CD8-positive, alpha-beta memory T cell (primary cell): ENCODE measurements at regions not wholly inside any gene's neighbourhood (a gene's known extent, or its start where the extent isn't known, plus 50 kb on each side); places are given as distances from the start of the nearest gene placed in this dataset.

Experiments
- CTCF ChIA-PET: fragments of 350-600 bp; sonication (Branson Sonifier 250); formaldehyde crosslinking; loops from one replicate; lab custom pipeline; 2021; ENCODE audit warnings: antibody characterized with exemption; lab: Charles Lee
- POLR2A ChIA-PET: fragments of 350-600 bp; sonication (Branson Sonifier 250); formaldehyde crosslinking; loops from one replicate; lab custom pipeline; 2021; ENCODE audit warnings: antibody characterized with exemption; lab: Charles Lee
- DNase-seq, 5 donors: peaks; one replicate each; pipeline versions ENCODE4 v3.0.0 to v3.0.0-alpha.2; 2020 to 2022; ENCODE audit warnings: mixed read lengths in 1 of 5
- H3K27ac ChIP-seq: one replicate; pipeline ENCODE4 v1.7.0; 2013; ENCODE audit warnings: low read depth, mild to moderate bottlenecking, low read length, moderate library complexity
- H3K27me3 ChIP-seq: 2 replicates; pipeline ENCODE4 v1.7.0; 2013; ENCODE audit warnings: low read length, mild to moderate bottlenecking; ENCODE audit not compliant: insufficient read depth, poor library complexity, severe bottlenecking
- H3K36me3 ChIP-seq: 2 replicates; pipeline ENCODE4 v1.7.0; 2013; ENCODE audit warnings: mild to moderate bottlenecking, low read length, moderate library complexity; ENCODE audit not compliant: insufficient read depth
- H3K4me1 ChIP-seq: 2 replicates; pipeline ENCODE4 v1.7.0; 2013; ENCODE audit warnings: mild to moderate bottlenecking, low read length, moderate library complexity; ENCODE audit not compliant: insufficient read depth
- H3K4me3 ChIP-seq: 2 replicates; pipeline ENCODE4 v1.7.0; 2013; ENCODE audit warnings: mild to moderate bottlenecking, low read length
- H3K9me3 ChIP-seq: 2 replicates; pipeline ENCODE4 v1.7.0; 2013; ENCODE audit warnings: mild to moderate bottlenecking, low read length
- H3K27ac Mint-ChIP-seq, 8 donors: one replicate each; pipeline ENCODE4 v1.8.0; 2020 to 2021; ENCODE audit warnings: mixed read lengths in 8 of 8, mild to moderate bottlenecking in 6 of 8, inconsistent platforms in 3 of 8, moderate library complexity in 3 of 8
- H3K27me3 Mint-ChIP-seq, 2 donors: one replicate each; pipeline ENCODE4 v1.8.0; 2020 to 2021; ENCODE audit warnings: mixed read lengths in 2 of 2, mild to moderate bottlenecking in 1 of 2, moderate library complexity in 1 of 2
- H3K36me3 Mint-ChIP-seq, 3 donors: one replicate each; pipeline ENCODE4 v1.8.0; 2020 to 2021; ENCODE audit warnings: mixed read lengths in 3 of 3, inconsistent platforms in 1 of 3, mild to moderate bottlenecking in 1 of 3
- H3K4me1 Mint-ChIP-seq, 3 donors: one replicate each; pipeline ENCODE4 v1.8.0; 2020 to 2021; ENCODE audit warnings: mixed read lengths in 3 of 3, inconsistent platforms in 1 of 3, mild to moderate bottlenecking in 1 of 3
- H3K4me3 Mint-ChIP-seq, 7 donors: one replicate each; pipeline ENCODE4 v1.8.0; 2020 to 2021; ENCODE audit warnings: mixed read lengths in 7 of 7, mild to moderate bottlenecking in 6 of 7, moderate library complexity in 4 of 7, inconsistent platforms in 2 of 7
- H3K9me3 Mint-ChIP-seq, 5 donors: one replicate each; pipeline ENCODE4 v1.8.0; 2020 to 2022; ENCODE audit warnings: mixed read lengths in 5 of 5, mild to moderate bottlenecking in 3 of 5, moderate library complexity in 2 of 5, inconsistent platforms in 1 of 5

- Histone ChIP-seq H3K4me1 (no peaks in the 10 kb centered on the region), H3K4me3 (no peak overlapping the region), H3K36me3 (no peaks in the 10 kb centered on the region), H3K9me3 (no peaks in the 10 kb centered on the region), H3K27me3 (no peaks in the 10 kb centered on the region), H3K27ac (no peak overlapping the region)
- no peaks in the 10 kb centered on the region for H3K27me3 Mint-ChIP-seq
- H3K36me3 Mint-ChIP-seq, result no peaks in the 10 kb centered on the region
- CTCF ChIA-PET, result no interaction called here
- no peak for DNase-seq
- H3K4me3 Mint-ChIP-seq, result no peak overlapping the region
- peaks cover 4 to 37% (median 8%) of the 10 kb centered on the region in 5 donors for H3K9me3 Mint-ChIP-seq
- POLR2A ChIA-PET, result no interaction called here
- no peaks in the 10 kb centered on the region for H3K4me1 Mint-ChIP-seq
- H3K27ac Mint-ChIP-seq, result no peak overlapping the region
Observed at GRCh38 chr14:83416476-83416875, 1882.8 kb upstream of the SEL1L start.

- Mint-ChIP-seq H3K4me1 (no peaks in the 10 kb centered on the region), H3K27me3 (no peaks in the 10 kb centered on the region), H3K4me3 (no peak overlapping the region), H3K27ac (no peak overlapping the region), H3K9me3 (peaks cover 0 to 36% (median 3%) of the 10 kb centered on the region in 5 donors), H3K36me3 (no peaks in the 10 kb centered on the region)
- H3K36me3 ChIP-seq, result no peaks in the 10 kb centered on the region
- no peak overlapping the region for H3K4me3 ChIP-seq
- H3K27ac ChIP-seq, result no peak overlapping the region
- ChIA-PET CTCF (no interaction called here), POLR2A (no interaction called here)
- no peaks in the 10 kb centered on the region for H3K4me1 ChIP-seq
- DNase-seq, result no peak
- no peaks in the 10 kb centered on the region for H3K9me3 ChIP-seq
- H3K27me3 ChIP-seq, result no peaks in the 10 kb centered on the region
Observed at GRCh38 chr14:83419420-83419819, 1885.8 kb upstream of the SEL1L start.

DNA sequence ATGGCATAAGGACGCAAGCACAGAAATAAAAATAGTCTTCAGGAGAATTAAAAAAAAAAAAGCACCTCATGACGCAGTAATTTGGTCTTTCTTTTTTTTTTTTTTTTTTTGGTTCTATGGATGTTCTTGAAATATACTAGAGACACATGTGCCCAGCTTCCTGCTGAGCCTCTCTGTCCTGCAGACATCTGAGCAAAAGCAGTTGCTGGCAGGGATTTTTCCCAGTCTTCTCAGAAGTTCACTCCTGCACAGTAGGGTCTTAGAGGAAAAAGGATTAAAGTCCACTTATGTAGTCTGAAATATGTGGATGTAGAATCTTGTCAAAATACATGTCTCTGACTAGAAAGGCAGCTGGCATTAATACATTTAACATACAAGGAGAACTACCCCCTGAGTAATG is 1888.1 kb upstream of the SEL1L start:
- H3K4me1 ChIP-seq, result no peaks in the 10 kb centered on the region
- POLR2A ChIA-PET, result no interaction called here
- H3K4me1 Mint-ChIP-seq, result no peaks in the 10 kb centered on the region
- no peaks in the 10 kb centered on the region for H3K27me3 Mint-ChIP-seq
- no peak overlapping the region for H3K4me3 Mint-ChIP-seq
- no peak for DNase-seq
- CTCF ChIA-PET, result no interaction called here
- H3K9me3 Mint-ChIP-seq, result peaks cover 5 to 39% (median 6%) of the 10 kb centered on the region in 5 donors
- no peaks in the 10 kb centered on the region for H3K36me3 Mint-ChIP-seq
- no peaks in the 10 kb centered on the region for H3K27me3 ChIP-seq
- no peak overlapping the region for H3K4me3 ChIP-seq
- no peak overlapping the region for H3K27ac Mint-ChIP-seq
- H3K36me3 ChIP-seq, result no peaks in the 10 kb centered on the region
- no peaks in the 10 kb centered on the region for H3K9me3 ChIP-seq
- H3K27ac ChIP-seq, result no peak overlapping the region

- H3K9me3 ChIP-seq, result no peaks in the 10 kb centered on the region
- no peaks in the 10 kb centered on the region for H3K36me3 ChIP-seq
- H3K9me3 Mint-ChIP-seq, result peaks cover 11 to 48% (median 20%) of the 10 kb centered on the region in 5 donors
- no peaks in the 10 kb centered on the region for H3K4me1 ChIP-seq
- no peaks in the 10 kb centered on the region for H3K36me3 Mint-ChIP-seq
- H3K27me3 Mint-ChIP-seq, result no peaks in the 10 kb centered on the region
- CTCF ChIA-PET, result no interaction called here
- H3K27ac Mint-ChIP-seq, result no peak overlapping the region
- H3K4me3 ChIP-seq, result no peak overlapping the region
- POLR2A ChIA-PET, result no interaction called here
- no peak for DNase-seq
- H3K27ac ChIP-seq, result no peak overlapping the region
- no peaks in the 10 kb centered on the region for H3K27me3 ChIP-seq
- H3K4me1 Mint-ChIP-seq, result no peaks in the 10 kb centered on the region
- H3K4me3 Mint-ChIP-seq, result no peak overlapping the region
Observed at GRCh38 chr14:83425138-83425537, 1891.5 kb upstream of the SEL1L start.

GRCh38 chr14:83425706-83426105 is 1892.1 kb upstream of the SEL1L start:
- Histone ChIP-seq H3K4me3 (no peak overlapping the region), H3K27me3 (no peaks in the 10 kb centered on the region), H3K4me1 (no peaks in the 10 kb centered on the region), H3K27ac (no peak overlapping the region), H3K36me3 (no peaks in the 10 kb centered on the region), H3K9me3 (no peaks in the 10 kb centered on the region)
- Mint-ChIP-seq H3K4me3 (no peak overlapping the region), H3K27ac (no peak overlapping the region), H3K27me3 (no peaks in the 10 kb centered on the region), H3K9me3 (peaks cover 9 to 48% (median 20%) of the 10 kb centered on the region in 5 donors), H3K4me1 (no peaks in the 10 kb centered on the region), H3K36me3 (no peaks in the 10 kb centered on the region)
- CTCF ChIA-PET, result no interaction called here
- POLR2A ChIA-PET, result no interaction called here
- no peak for DNase-seq

- no peak for DNase-seq
- Mint-ChIP-seq H3K27me3 (no peaks in the 10 kb centered on the region), H3K36me3 (no peaks in the 10 kb centered on the region), H3K9me3 (peaks cover 7 to 42% (median 20%) of the 10 kb centered on the region in 5 donors), H3K4me1 (no peaks in the 10 kb centered on the region), H3K4me3 (no peak overlapping the region), H3K27ac (no peak overlapping the region)
- ChIA-PET CTCF (no interaction called here), POLR2A (no interaction called here)
- H3K36me3 ChIP-seq, result no peaks in the 10 kb centered on the region
- H3K9me3 ChIP-seq, result no peaks in the 10 kb centered on the region
- no peaks in the 10 kb centered on the region for H3K27me3 ChIP-seq
- H3K27ac ChIP-seq, result no peak overlapping the region
- H3K4me3 ChIP-seq, result no peak overlapping the region
- no peaks in the 10 kb centered on the region for H3K4me1 ChIP-seq
Observed at GRCh38 chr14:83433618-83434017, 1900.0 kb upstream of the SEL1L start.

GRCh38 chr14:83441801-83442200 is 1908.1 kb upstream of the SEL1L start:
- H3K4me3 Mint-ChIP-seq, result no peak overlapping the region
- peaks cover 4 to 49% (median 13%) of the 10 kb centered on the region in 5 donors for H3K9me3 Mint-ChIP-seq
- Histone ChIP-seq H3K36me3 (no peaks in the 10 kb centered on the region), H3K4me1 (no peaks in the 10 kb centered on the region), H3K27ac (no peak overlapping the region), H3K9me3 (no peaks in the 10 kb centered on the region), H3K4me3 (no peak overlapping the region), H3K27me3 (no peaks in the 10 kb centered on the region)
- peaks cover 0 to 1% (median 0%) of the 10 kb centered on the region in 3 donors for H3K36me3 Mint-ChIP-seq
- POLR2A ChIA-PET, result no interaction called here
- no peaks in the 10 kb centered on the region for H3K4me1 Mint-ChIP-seq
- no peak for DNase-seq
- CTCF ChIA-PET, result no interaction called here
- no peaks in the 10 kb centered on the region for H3K27me3 Mint-ChIP-seq
- no peak overlapping the region for H3K27ac Mint-ChIP-seq

DNA sequence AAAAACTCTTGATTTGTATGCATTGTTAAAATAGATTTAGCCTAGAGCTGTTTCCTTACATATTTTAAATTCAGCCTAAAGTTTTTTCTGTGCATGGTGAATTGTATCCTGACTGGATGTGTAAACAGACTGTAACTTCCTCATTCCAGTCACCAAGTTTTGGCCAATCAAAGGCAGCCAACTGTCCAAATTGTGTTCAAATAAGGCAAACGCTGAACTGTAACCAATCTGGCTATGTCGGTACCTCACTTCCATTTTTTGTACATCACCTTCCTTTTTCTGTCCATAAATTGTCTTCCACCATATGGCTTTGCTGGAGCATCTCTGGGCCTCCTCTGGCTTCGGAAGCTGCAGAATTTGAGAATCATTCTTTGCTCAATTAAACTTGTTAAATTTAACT is 1921.9 kb upstream of the SEL1L start:
- no peaks in the 10 kb centered on the region for H3K36me3 ChIP-seq
- no peak overlapping the region for H3K4me3 ChIP-seq
- Mint-ChIP-seq H3K4me1 (no peaks in the 10 kb centered on the region), H3K27ac (no peak overlapping the region), H3K4me3 (no peak overlapping the region), H3K27me3 (no peaks in the 10 kb centered on the region), H3K9me3 (peaks cover 5 to 47% (median 25%) of the 10 kb centered on the region in 5 donors), H3K36me3 (peaks cover 0 to 2% (median 0%) of the 10 kb centered on the region in 3 donors)
- H3K27ac ChIP-seq, result no peak overlapping the region
- no peaks in the 10 kb centered on the region for H3K4me1 ChIP-seq
- ChIA-PET POLR2A (no interaction called here), CTCF (no interaction called here)
- no peaks in the 10 kb centered on the region for H3K27me3 ChIP-seq
- no peak for DNase-seq
- H3K9me3 ChIP-seq, result no peaks in the 10 kb centered on the region

GRCh38 chr14:83461521-83461920 is 1927.9 kb upstream of the SEL1L start:
- Histone ChIP-seq H3K4me3 (no peak overlapping the region), H3K27me3 (no peaks in the 10 kb centered on the region), H3K9me3 (no peaks in the 10 kb centered on the region), H3K27ac (no peak overlapping the region), H3K36me3 (no peaks in the 10 kb centered on the region), H3K4me1 (no peaks in the 10 kb centered on the region)
- peaks cover 10 to 34% (median 27%) of the 10 kb centered on the region in 5 donors for H3K9me3 Mint-ChIP-seq
- H3K36me3 Mint-ChIP-seq, result peaks cover 0 to 2% (median 0%) of the 10 kb centered on the region in 3 donors
- CTCF ChIA-PET, result no interaction called here
- no peak overlapping the region for H3K4me3 Mint-ChIP-seq
- POLR2A ChIA-PET, result no interaction called here
- no peaks in the 10 kb centered on the region for H3K27me3 Mint-ChIP-seq
- H3K4me1 Mint-ChIP-seq, result no peaks in the 10 kb centered on the region
- H3K27ac Mint-ChIP-seq, result no peak overlapping the region
- no peak for DNase-seq
